Neutrophil (primary cell): ENCODE measurements at regions not wholly inside any gene's neighbourhood (a gene's known extent, or its start where the extent isn't known, plus 50 kb on each side); places are given as distances from the start of the nearest gene placed in this dataset.

ENCODE experiments used
- H3K27ac ChIP-seq: fragments of 200-600 bp; sonication (generic); 2 replicates; pipeline ENCODE4 v1.5.1; 2016; ENCODE audit warnings: mild to moderate bottlenecking, moderate library complexity
- H3K27me3 ChIP-seq: fragments of 200-600 bp; sonication (generic); 2 replicates; pipeline ENCODE4 v1.6.0; 2016; ENCODE audit warnings: mild to moderate bottlenecking
- H3K36me3 ChIP-seq: fragments of 200-600 bp; sonication (generic); 2 replicates; pipeline ENCODE4 v1.5.1; 2017
- H3K4me1 ChIP-seq, 2 experiments: fragments of 200-600 bp in 1 of 2; sonication (generic) in 1 of 2; 1 replicate in 1 of 2; 2 replicates in 1 of 2; pipeline versions ENCODE4 v1.5.1 to v1.6.1; 2013 to 2016; ENCODE audit warnings: low read depth in 1 of 2, low read length in 1 of 2, mild to moderate bottlenecking in 1 of 2, moderate library complexity in 1 of 2; ENCODE audit not compliant: control insufficient read depth in 1 of 2, insufficient read depth in 1 of 2
- H3K4me3 ChIP-seq, 2 experiments: fragments of 200-600 bp in 1 of 2; sonication (generic) in 1 of 2; 1 replicate in 1 of 2; 2 replicates in 1 of 2; pipeline ENCODE4 v1.5.1; 2013 to 2016; ENCODE audit warnings: low read depth in 1 of 2, low read length in 1 of 2, mild to moderate bottlenecking in 1 of 2, moderate library complexity in 1 of 2
- H3K9me3 ChIP-seq: fragments of 200-600 bp; sonication (generic); 2 replicates; pipeline ENCODE4 v1.5.1; 2016
- CTCF ChIP-seq: fragments of 200-600 bp; sonication (generic); IDR thresholded peaks from 2 replicates; pipeline ENCODE4 v1.5.1; 2016; ENCODE audit warnings: antibody characterized with exemption

GRCh38 chr7:155225516-155225915, 72.2 kb upstream of the INSIG1 start:
- H3K9me3 ChIP-seq: no peaks in the 10 kb centered on the region
- no peak overlapping the region for H3K27ac ChIP-seq
- H3K4me3 ChIP-seq: no peak overlapping the region
- H3K36me3 ChIP-seq: no peaks in the 10 kb centered on the region
- H3K4me1 ChIP-seq: no peaks in the 10 kb centered on the region
- no peaks in the 10 kb centered on the region for H3K27me3 ChIP-seq
- no peak for TF ChIP-seq CTCF

- Histone ChIP-seq H3K27me3 (no peaks in the 10 kb centered on the region), H3K4me3 (no peak overlapping the region), H3K36me3 (no peaks in the 10 kb centered on the region), H3K9me3 (no peaks in the 10 kb centered on the region), H3K27ac (no peak overlapping the region), H3K4me1 (no peaks in the 10 kb centered on the region)
- no peak for TF ChIP-seq CTCF
These were observed 71.2 kb upstream of the INSIG1 start for GRCh38 chr7:155226261-155227003.

GRCh38 chr7:155227004-155227787, 70.5 kb upstream of the INSIG1 start:
- Histone ChIP-seq H3K27ac (no peak overlapping the region), H3K27me3 (no peaks in the 10 kb centered on the region), H3K36me3 (no peaks in the 10 kb centered on the region), H3K4me3 (no peak overlapping the region), H3K4me1 (no peaks in the 10 kb centered on the region), H3K9me3 (no peaks in the 10 kb centered on the region)
- no peak for TF ChIP-seq CTCF

- H3K4me1 ChIP-seq: no peaks in the 10 kb centered on the region
- no peak overlapping the region for H3K4me3 ChIP-seq
- H3K36me3 ChIP-seq: no peaks in the 10 kb centered on the region
- H3K9me3 ChIP-seq: no peaks in the 10 kb centered on the region
- no peaks in the 10 kb centered on the region for H3K27me3 ChIP-seq
- H3K27ac ChIP-seq: no peak overlapping the region
- TF ChIP-seq CTCF: no peak
These were observed 69.8 kb upstream of the INSIG1 start for GRCh38 chr7:155227788-155228458.

GRCh38 chr7:155228459-155228845, 69.2 kb upstream of the INSIG1 start:
- H3K9me3 ChIP-seq: no peaks in the 10 kb centered on the region
- H3K36me3 ChIP-seq: no peaks in the 10 kb centered on the region
- no peaks in the 10 kb centered on the region for H3K4me1 ChIP-seq
- H3K27me3 ChIP-seq: no peaks in the 10 kb centered on the region
- no peak for TF ChIP-seq CTCF
- no peak overlapping the region for H3K27ac ChIP-seq
- no peak overlapping the region for H3K4me3 ChIP-seq
